ENCODE measurements at regions not wholly inside any gene's neighbourhood (a gene's known extent, or its start where the extent isn't known, plus 50 kb on each side); places are given as distances from the start of the nearest gene placed in this dataset.
"Not testable (repeated sequence)": the region's sequence is repeated elsewhere in the genome, so short reads cannot be mapped to it uniquely, and the experiment has no call there.

- DNase-seq: no peak
Observed at GRCh38 chr9:73347123-73347522, 195.5 kb downstream of the ANXA1 start.

- DNase-seq: no peak
Observed at GRCh38 chr9:73347720-73348119, 196.1 kb downstream of the ANXA1 start.

- DNase-seq: no peak
Observed at GRCh38 chr9:73348471-73348870, 196.8 kb downstream of the ANXA1 start.

- no peak for DNase-seq
Observed at GRCh38 chr9:73349476-73349875, 197.8 kb downstream of the ANXA1 start.

- no peak for DNase-seq
Observed at GRCh38 chr9:73357607-73358006, 205.9 kb downstream of the ANXA1 start.

- no peak for DNase-seq
Observed at GRCh38 chr9:73370053-73370452, 218.4 kb downstream of the ANXA1 start.

GRCh38 chr9:73371801-73372200 lies 220.1 kb downstream of the ANXA1 start:
- DNase-seq: no peak

- no peak for DNase-seq
Observed at GRCh38 chr9:73380411-73380810, 228.7 kb downstream of the ANXA1 start.

GRCh38 chr9:73402081-73403028 lies 250.7 kb downstream of the ANXA1 start:
- no peak for DNase-seq

- DNase-seq: no peak
Observed at GRCh38 chr9:73411494-73411893, 259.8 kb downstream of the ANXA1 start.

- no peak for DNase-seq
Observed at GRCh38 chr9:73412874-73413273, 261.2 kb downstream of the ANXA1 start.

- no peak for DNase-seq
Observed at GRCh38 chr9:73423891-73424290, 272.2 kb downstream of the ANXA1 start.

- DNase-seq: peak; percentile 42
Observed at GRCh38 chr9:73426269-73426668, 274.6 kb downstream of the ANXA1 start.

- DNase-seq: no peak
Observed at GRCh38 chr9:73434826-73435225, 283.2 kb downstream of the ANXA1 start.

GRCh38 chr9:73437758-73438157 lies 286.1 kb downstream of the ANXA1 start:
- DNase-seq: no peak

- not testable (repeated sequence) for DNase-seq
Observed at GRCh38 chr9:73439839-73440238, 288.2 kb downstream of the ANXA1 start.

- DNase-seq: no peak
Observed at GRCh38 chr9:73441223-73441622, 289.6 kb downstream of the ANXA1 start.

- DNase-seq: peak; percentile 60
Observed at GRCh38 chr9:73441890-73442818, 290.5 kb downstream of the ANXA1 start.

GRCh38 chr9:73444821-73445220 lies 293.2 kb downstream of the ANXA1 start:
- no peak for DNase-seq

- peak; percentile 94 for DNase-seq
Observed at GRCh38 chr9:73445384-73445783, 293.7 kb downstream of the ANXA1 start.

GRCh38 chr9:73446306-73446705 lies 294.6 kb downstream of the ANXA1 start:
- DNase-seq: no peak

GRCh38 chr9:73451003-73451402 lies 299.3 kb downstream of the ANXA1 start:
- no peak for DNase-seq

GRCh38 chr9:73459817-73460216 lies 308.2 kb downstream of the ANXA1 start:
- DNase-seq: no peak

GRCh38 chr9:73468716-73469115 lies 317.1 kb downstream of the ANXA1 start:
- DNase-seq: no peak

Data from islet precursor cell (in vitro differentiated cells).